Prostate gland (tissue), 2 donors: ENCODE measurements at regions not wholly inside any gene's neighbourhood (a gene's known extent, or its start where the extent isn't known, plus 50 kb on each side); places are given as distances from the start of the nearest gene placed in this dataset.

Source experiments
- DNase-seq: peaks from one replicate; pipeline ENCODE4 v3.0.0-alpha.2; 2019; ENCODE audit warnings: low spot score
- H3K27ac ChIP-seq, 2 donors: fragments of 200-600 bp; sonication (generic); 2 replicates each; pipeline ENCODE4 v1.5.1; 2017 to 2019
- H3K27me3 ChIP-seq: fragments of 200-600 bp; sonication (generic); replicated peaks from 2 replicates; pipeline ENCODE4 v1.5.1; 2019; ENCODE audit not compliant: insufficient read depth
- H3K36me3 ChIP-seq, 2 donors: fragments of 200-600 bp; sonication (generic); 1 replicate in 1 of 2; 2 replicates in 1 of 2; pipeline versions ENCODE4 v1.5.1 to v1.8.1; 2017 to 2019
- H3K4me1 ChIP-seq: fragments of 200-600 bp; sonication (generic); replicated peaks from 2 replicates; pipeline ENCODE4 v1.5.1; 2019
- H3K4me3 ChIP-seq, 2 donors: fragments of 200-600 bp; sonication (generic); 2 replicates each; pipeline ENCODE4 v1.5.1; 2017 to 2019
- H3K9me3 ChIP-seq: fragments of 200-600 bp; sonication (generic); 2 replicates; pipeline ENCODE4 v1.5.1; 2017
- CTCF ChIP-seq, 4 experiments: fragments of 200-600 bp in 2 of 4; fragments of 450-650 bp in 2 of 4; sonication (generic) in 2 of 4; IDR thresholded peaks; 1 replicate in 3 of 4; 2 replicates in 1 of 4; pipeline ENCODE4 v1.5.1; 2016 to 2019; ENCODE audit warnings: antibody characterized with exemption in 4 of 4, mild to moderate bottlenecking in 2 of 4, moderate library complexity in 2 of 4
- POLR2A ChIP-seq: fragments of 450-650 bp; IDR thresholded peaks from one replicate; pipeline ENCODE4 v1.6.1; 2016; ENCODE audit warnings: antibody characterized with exemption, mild to moderate bottlenecking
- POLR2AphosphoS5 ChIP-seq: sonication (generic); formaldehyde crosslinking; IDR thresholded peaks from one replicate; pipeline ENCODE4 v1.6.1; 2017; ENCODE audit warnings: antibody characterized with exemption
- WGBS: methylation state at CpG from one replicate; pipeline ENCODE4 v1.1.5; 2018; 5-methylcytosine and 5-hydroxymethylcytosine counted together
- intact Hi-C: fragments of 100-400 bp; cut with DNase I; formaldehyde crosslinking; loops from one replicate; pipeline ENCODE4 v1.14.2; 2022

- H3K27me3 ChIP-seq = no peaks in the 10 kb centered on the region
- no peaks in the 10 kb centered on the region for H3K9me3 ChIP-seq
- no peaks in the 10 kb centered on the region for H3K36me3 ChIP-seq
- WGBS = 82% methylated on average over 5 of the region's 5 CpGs
- TF ChIP-seq POLR2AphosphoS5 (no peak), POLR2A (no peak), CTCF (IDR thresholded peaks at IDR 0.05) (no peak)
- H3K27ac ChIP-seq = no peak overlapping the region
- H3K4me1 ChIP-seq = no peaks in the 10 kb centered on the region
- intact Hi-C loops = no loop called here
- no peak for DNase-seq
- no peak overlapping the region for H3K4me3 ChIP-seq
Measured at GRCh38 chr13:107331359-107331758, 763.4 kb upstream of the ARGLU1 start.

GRCh38 chr13:107330484-107330883 lies 762.5 kb upstream of the ARGLU1 start:
- no peak for TF ChIP-seq CTCF (IDR thresholded peaks at IDR 0.05)
- TF ChIP-seq POLR2A = no peak
- no peak for TF ChIP-seq POLR2AphosphoS5
- no peak for DNase-seq
- intact Hi-C loops = no loop called here
- no peaks in the 10 kb centered on the region for H3K27me3 ChIP-seq
- WGBS = 88% methylated on average over 3 of the region's 3 CpGs
- H3K4me3 ChIP-seq = no peak overlapping the region
- H3K4me1 ChIP-seq = no peaks in the 10 kb centered on the region
- no peaks in the 10 kb centered on the region for H3K36me3 ChIP-seq
- no peak overlapping the region for H3K27ac ChIP-seq
- no peaks in the 10 kb centered on the region for H3K9me3 ChIP-seq

GRCh38 chr13:107329991-107330390 lies 762.1 kb upstream of the ARGLU1 start:
- H3K9me3 ChIP-seq = no peaks in the 10 kb centered on the region
- TF ChIP-seq POLR2A = no peak
- TF ChIP-seq CTCF (IDR thresholded peaks at IDR 0.05) = no peak
- TF ChIP-seq POLR2AphosphoS5 = no peak
- no peak overlapping the region for H3K4me3 ChIP-seq
- no peaks in the 10 kb centered on the region for H3K4me1 ChIP-seq
- intact Hi-C loops = no loop called here
- H3K27ac ChIP-seq = no peak overlapping the region
- H3K27me3 ChIP-seq = no peaks in the 10 kb centered on the region
- H3K36me3 ChIP-seq = no peaks in the 10 kb centered on the region
- no peak for DNase-seq
- WGBS = 56% methylated on average over 5 of the region's 5 CpGs

- Histone ChIP-seq H3K4me3 (no peak overlapping the region), H3K9me3 (no peaks in the 10 kb centered on the region), H3K36me3 (no peaks in the 10 kb centered on the region), H3K4me1 (no peaks in the 10 kb centered on the region), H3K27me3 (no peaks in the 10 kb centered on the region), H3K27ac (no peak overlapping the region)
- DNase-seq = no peak
- TF ChIP-seq POLR2AphosphoS5 (no peak), CTCF (IDR thresholded peaks at IDR 0.05) (no peak), POLR2A (no peak)
- intact Hi-C loops = no loop called here
- 95% methylated on average over 2 of the region's 2 CpGs for WGBS
Measured at GRCh38 chr13:107324416-107325204, 756.7 kb upstream of the ARGLU1 start.

- no peak overlapping the region for H3K4me3 ChIP-seq
- no peaks in the 10 kb centered on the region for H3K36me3 ChIP-seq
- no peaks in the 10 kb centered on the region for H3K9me3 ChIP-seq
- TF ChIP-seq POLR2A = no peak
- no peak for TF ChIP-seq CTCF (IDR thresholded peaks at IDR 0.05)
- no peak for TF ChIP-seq POLR2AphosphoS5
- H3K27ac ChIP-seq = no peak overlapping the region
- H3K4me1 ChIP-seq = no peaks in the 10 kb centered on the region
- WGBS = 82% methylated on average over 2 of the region's 2 CpGs
- DNase-seq = no peak
- intact Hi-C loops = no loop called here
- no peaks in the 10 kb centered on the region for H3K27me3 ChIP-seq
Measured at GRCh38 chr13:107322228-107322627, 754.3 kb upstream of the ARGLU1 start.
